ENCODE measurements at regions not wholly inside any gene's neighbourhood (a gene's known extent, or its start where the extent isn't known, plus 50 kb on each side); places are given as distances from the start of the nearest gene placed in this dataset.

GRCh38 chr1:193356249-193356648 is 169.8 kb upstream of the B3GALT2 start:
- Histone ChIP-seq H3K27me3 (ENCODE audit: insufficient read depth, poor library complexity, severe bottlenecking) (no peaks in the 10 kb centered on the region), H3K4me3 (replicated peaks; ENCODE audit: insufficient read depth, low read length) (no peak overlapping the region), H3K27ac (replicated peaks) (no peak overlapping the region)
- TF ChIP-seq POLR2AphosphoS5 (IDR thresholded peaks at IDR 0.05; ENCODE audit: low read depth) (no peak), SPI1 (IDR thresholded peaks at IDR 0.05; ENCODE audit: borderline replicate concordance, low read depth) (no peak), REST (IDR thresholded peaks at IDR 0.05; ENCODE audit: insufficient replicate concordance, low read depth) (no peak), CTCF (IDR thresholded peaks at IDR 0.05; ENCODE audit: insufficient read depth, low read length) (no peak), GABPA (IDR thresholded peaks at IDR 0.05; ENCODE audit: low read depth) (no peak)
- DNase-seq (ENCODE audit: low read depth in 1 of 2, low spot score in 1 of 2), result no peak

GRCh38 chr1:193355626-193356025 is 169.2 kb upstream of the B3GALT2 start:
- H3K4me3 ChIP-seq (replicated peaks; ENCODE audit: insufficient read depth, low read length), result no peak overlapping the region
- H3K27ac ChIP-seq (replicated peaks), result no peak overlapping the region
- DNase-seq (ENCODE audit: low read depth in 1 of 2, low spot score in 1 of 2), result peak in 1 of 2 experiments; percentile 6
- no peaks in the 10 kb centered on the region for H3K27me3 ChIP-seq (ENCODE audit: insufficient read depth, poor library complexity, severe bottlenecking)
- TF ChIP-seq SPI1 (IDR thresholded peaks at IDR 0.05; ENCODE audit: borderline replicate concordance, low read depth) (no peak), REST (IDR thresholded peaks at IDR 0.05; ENCODE audit: insufficient replicate concordance, low read depth) (no peak), CTCF (IDR thresholded peaks at IDR 0.05; ENCODE audit: insufficient read depth, low read length) (no peak), GABPA (IDR thresholded peaks at IDR 0.05; ENCODE audit: low read depth) (no peak), POLR2AphosphoS5 (IDR thresholded peaks at IDR 0.05; ENCODE audit: low read depth) (no peak)

GRCh38 chr1:193355178-193355577 is 168.8 kb upstream of the B3GALT2 start:
- Histone ChIP-seq H3K27me3 (ENCODE audit: insufficient read depth, poor library complexity, severe bottlenecking) (no peaks in the 10 kb centered on the region), H3K27ac (replicated peaks) (no peak overlapping the region), H3K4me3 (replicated peaks; ENCODE audit: insufficient read depth, low read length) (no peak overlapping the region)
- DNase-seq (ENCODE audit: low read depth in 1 of 2, low spot score in 1 of 2), result peak in 1 of 2 experiments; percentile 1
- TF ChIP-seq POLR2AphosphoS5 (IDR thresholded peaks at IDR 0.05; ENCODE audit: low read depth), result no peak
- TF ChIP-seq SPI1 (IDR thresholded peaks at IDR 0.05; ENCODE audit: borderline replicate concordance, low read depth), result peak; percentile 60; the same call in 1 of the 2 replicates

- no peaks in the 10 kb centered on the region for H3K27me3 ChIP-seq (ENCODE audit: insufficient read depth, poor library complexity, severe bottlenecking)
- no peak overlapping the region for H3K27ac ChIP-seq (replicated peaks)
- TF ChIP-seq GABPA (IDR thresholded peaks at IDR 0.05; ENCODE audit: low read depth) (no peak), POLR2AphosphoS5 (IDR thresholded peaks at IDR 0.05; ENCODE audit: low read depth) (no peak), CTCF (IDR thresholded peaks at IDR 0.05; ENCODE audit: insufficient read depth, low read length) (no peak), REST (IDR thresholded peaks at IDR 0.05; ENCODE audit: insufficient replicate concordance, low read depth) (no peak)
- no peak overlapping the region for H3K4me3 ChIP-seq (replicated peaks; ENCODE audit: insufficient read depth, low read length)
- no peak for DNase-seq (ENCODE audit: low read depth in 1 of 2, low spot score in 1 of 2)
Measured at GRCh38 chr1:193348769-193349535, 162.5 kb upstream of the B3GALT2 start.

All from HL-60 (cell line).